GDM1 (cell line): ENCODE measurements at regions not wholly inside any gene's neighbourhood (a gene's known extent, or its start where the extent isn't known, plus 50 kb on each side); places are given as distances from the start of the nearest gene placed in this dataset.
"Not testable (repeated sequence)": the region's sequence is repeated elsewhere in the genome, so short reads cannot be mapped to it uniquely, and the experiment has no call there.

ENCODE experiments used
- DNase-seq: peaks from one replicate; lab custom pipeline; 2025; lab: John Stamatoyannopoulos, UW

DNA sequence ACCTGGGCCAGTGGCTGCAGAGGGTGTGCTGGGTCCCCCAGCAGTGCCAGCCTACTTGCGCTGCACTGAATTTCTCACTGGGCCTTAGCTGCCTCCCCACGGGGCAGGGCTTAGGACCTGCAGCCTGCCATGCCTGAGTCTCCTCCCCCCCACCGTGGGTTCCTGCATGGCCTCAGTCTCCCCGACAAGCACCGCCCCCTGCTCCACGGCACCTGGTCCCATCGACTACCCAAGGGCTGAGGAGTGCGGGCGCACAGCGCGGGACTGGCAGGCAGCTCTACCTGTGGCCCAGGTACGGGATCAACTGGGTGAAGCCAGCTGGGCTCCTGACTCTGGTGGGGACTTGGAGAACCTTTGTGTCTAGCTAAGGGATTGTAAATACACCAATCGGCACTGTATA is 1143.6 kb downstream of the OTOL1 start:
- DNase-seq, result not testable (repeated sequence)

DNA sequence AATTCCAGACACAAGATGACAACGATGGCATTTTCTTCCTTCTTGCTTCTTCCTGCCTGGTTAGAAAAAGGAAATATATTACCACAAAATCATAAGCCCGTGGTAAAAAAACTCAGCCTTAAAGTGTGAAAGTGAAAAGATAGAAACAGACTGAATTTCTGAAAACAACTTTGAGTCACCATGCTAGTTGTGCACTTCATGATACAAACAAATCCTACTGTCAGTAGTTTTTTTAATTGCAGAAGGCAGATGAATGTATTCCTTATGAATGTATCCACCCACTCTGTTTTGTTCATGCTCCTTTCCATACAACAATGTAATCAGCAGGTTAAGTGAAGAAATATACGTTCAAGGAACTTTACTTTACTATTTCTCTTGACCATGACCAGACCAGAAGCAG is 1144.7 kb downstream of the OTOL1 start:
- DNase-seq, result peak; percentile 6

DNA sequence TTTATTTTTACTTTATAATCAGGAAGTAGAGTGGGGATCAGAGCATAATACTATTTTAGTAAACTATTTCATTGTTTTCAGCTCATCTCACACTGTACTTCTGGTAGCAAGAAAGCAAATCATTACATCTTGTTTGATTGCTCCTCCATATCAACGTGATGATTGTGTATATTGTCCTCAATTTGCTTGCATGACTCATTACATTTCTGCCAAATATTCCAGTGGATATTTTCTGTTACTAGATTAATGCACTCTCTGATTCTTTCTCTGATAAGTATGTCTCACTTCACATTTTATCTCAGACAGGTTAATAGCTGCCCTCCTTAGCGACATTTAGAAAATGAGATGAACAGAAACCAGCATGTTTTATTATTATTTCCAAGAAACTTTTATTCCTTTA is 1145.3 kb downstream of the OTOL1 start:
- DNase-seq, result no peak

DNA sequence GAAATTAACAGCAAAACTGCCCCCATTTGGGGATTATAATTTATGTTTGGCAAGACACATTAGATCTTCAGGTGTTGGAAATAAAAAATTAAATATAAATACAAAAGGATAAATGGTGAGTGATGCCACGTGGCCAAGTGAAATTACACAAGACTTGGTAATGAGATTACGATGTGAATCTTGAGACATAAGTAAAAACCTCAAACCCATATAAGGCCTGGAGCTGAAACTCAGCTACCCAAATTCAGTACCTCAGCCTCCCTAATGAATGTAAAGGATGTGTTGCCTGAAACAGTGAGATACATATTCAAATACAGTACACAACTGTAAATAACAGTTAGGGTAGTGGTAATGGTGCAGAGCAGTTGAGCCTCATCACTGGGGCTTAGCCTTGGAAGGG is 1146.6 kb downstream of the OTOL1 start:
- no peak for DNase-seq

DNA sequence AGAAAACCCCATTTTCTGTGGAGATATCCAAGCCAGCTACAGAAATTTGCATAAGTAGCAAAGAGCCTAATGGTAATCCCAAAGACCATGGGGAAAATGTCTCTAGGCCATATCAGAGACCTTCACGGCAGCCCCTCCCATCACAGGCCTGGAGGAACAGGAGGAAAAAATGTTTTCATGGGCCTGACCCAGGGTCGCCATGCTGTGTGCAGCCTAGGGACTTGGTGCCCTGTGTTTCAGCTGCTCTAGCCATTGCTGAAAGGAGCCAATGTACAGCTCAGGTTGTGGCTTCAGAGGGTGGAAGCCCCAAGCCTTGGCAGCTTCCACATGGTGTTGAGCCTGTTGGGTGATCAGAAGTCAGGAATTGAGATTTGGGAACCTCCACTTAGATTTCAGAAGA is 1150.7 kb downstream of the OTOL1 start:
- no peak for DNase-seq

DNA sequence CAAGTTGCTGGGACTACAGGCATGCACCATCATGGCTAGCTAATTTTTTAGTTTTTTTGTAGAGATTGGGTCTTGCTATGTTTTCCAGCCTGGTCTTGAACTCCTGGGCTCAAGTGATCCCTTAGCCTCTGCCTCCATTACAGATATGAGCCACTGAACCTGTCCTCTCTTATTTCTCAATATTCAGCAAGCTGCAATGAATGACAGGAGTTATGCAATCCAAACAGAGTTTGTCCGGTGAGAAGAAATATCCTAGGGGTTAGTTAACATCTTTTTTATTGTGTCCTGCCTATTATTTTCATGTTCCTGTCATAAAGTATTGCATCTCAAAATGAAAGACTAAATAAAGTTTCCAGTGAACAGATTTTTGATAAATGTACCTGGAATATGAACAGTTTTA is 1161.4 kb downstream of the OTOL1 start:
- no peak for DNase-seq

DNA sequence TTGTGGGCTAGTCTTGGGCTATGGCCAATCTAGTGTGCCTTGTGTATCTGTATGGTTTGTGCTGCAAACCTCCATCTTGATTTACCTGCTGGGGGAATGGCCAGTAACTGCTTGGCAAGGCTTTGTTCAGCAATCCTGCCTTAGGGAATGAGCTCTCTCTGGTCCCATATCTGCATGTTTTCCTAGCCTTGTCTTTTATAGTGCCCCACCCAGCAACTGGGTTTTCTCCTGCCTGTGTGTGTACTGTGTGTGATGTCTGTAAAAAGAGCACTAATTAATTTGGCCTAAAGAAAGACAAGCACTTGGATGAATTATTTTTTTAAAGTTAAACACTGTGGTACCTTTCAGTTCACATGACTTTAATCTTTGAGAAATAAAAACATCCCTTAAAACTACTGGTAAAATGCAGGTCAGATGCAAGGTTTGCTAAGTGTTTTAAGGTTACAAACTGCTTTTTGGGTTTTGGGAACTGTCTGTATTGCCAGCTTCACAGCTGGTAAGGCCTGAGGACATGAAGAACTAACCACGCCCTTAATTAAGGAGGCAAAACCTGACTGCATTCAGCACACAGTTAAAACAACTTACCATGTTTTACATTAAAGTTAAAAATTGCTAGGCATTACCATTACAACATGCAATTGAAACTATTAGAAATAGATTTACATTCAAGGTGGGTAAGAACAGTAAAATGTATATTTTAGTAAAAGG is 1169.2 kb downstream of the OTOL1 start:
- DNase-seq, result no peak

DNA sequence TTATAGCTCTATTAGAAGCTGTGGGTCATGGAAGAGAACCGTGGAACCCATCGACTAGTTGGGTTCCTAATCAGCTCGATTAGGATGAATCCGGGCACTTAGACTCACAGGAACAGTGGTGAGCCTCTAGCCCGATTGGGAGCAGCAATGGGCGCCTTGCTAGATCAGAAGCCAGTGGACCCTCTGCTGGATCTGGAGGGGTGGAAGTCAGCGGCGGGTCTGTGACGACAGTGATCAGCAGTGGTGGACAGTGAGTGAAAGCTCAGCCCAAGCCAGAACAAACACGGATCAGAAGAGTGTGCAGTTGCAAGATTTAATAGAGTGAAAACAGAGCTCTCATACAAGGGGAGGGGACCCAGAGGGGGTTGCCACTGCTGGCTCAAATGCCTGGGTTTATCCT is 1170.2 kb downstream of the OTOL1 start:
- DNase-seq, result no peak

DNA sequence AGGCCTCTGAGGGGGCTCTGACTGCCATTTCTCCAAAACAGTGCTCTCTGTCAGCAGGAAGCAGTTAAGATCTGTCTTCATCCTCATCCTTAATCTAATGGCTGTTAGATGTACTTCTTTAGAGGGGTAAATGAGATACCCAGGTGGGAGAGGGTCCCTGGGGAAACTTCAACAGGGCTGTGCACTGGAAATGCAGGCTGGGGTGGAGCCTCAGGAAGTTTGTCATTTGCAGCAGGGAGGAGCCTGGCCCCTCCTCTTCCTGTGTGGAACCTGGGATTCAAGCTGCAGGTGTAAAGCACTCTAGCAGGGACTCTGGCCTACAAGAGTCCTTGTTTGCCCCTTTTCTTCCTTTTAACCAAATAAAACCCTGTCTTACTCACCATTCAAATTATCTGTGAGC is 1173.6 kb downstream of the OTOL1 start:
- no peak for DNase-seq

DNA sequence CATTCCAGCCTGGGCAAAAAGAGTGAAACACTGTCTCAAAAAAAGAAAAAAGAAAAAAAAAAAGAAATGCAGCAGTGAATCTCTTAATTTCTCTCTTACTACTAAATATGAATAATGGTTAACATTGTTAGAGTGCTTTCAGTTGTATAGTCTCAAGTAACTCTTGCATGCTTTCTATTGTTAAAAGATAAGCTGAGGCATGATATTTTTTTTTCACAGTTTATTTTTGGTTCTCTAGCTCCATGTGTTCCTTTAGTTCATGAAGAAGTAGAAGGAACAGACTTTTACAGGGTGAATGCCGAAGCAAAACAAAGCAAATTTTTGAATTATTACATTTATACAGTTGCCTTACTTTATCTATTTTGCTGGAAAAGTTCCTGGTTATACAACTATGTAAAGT is 1180.9 kb downstream of the OTOL1 start:
- DNase-seq, result no peak

DNA sequence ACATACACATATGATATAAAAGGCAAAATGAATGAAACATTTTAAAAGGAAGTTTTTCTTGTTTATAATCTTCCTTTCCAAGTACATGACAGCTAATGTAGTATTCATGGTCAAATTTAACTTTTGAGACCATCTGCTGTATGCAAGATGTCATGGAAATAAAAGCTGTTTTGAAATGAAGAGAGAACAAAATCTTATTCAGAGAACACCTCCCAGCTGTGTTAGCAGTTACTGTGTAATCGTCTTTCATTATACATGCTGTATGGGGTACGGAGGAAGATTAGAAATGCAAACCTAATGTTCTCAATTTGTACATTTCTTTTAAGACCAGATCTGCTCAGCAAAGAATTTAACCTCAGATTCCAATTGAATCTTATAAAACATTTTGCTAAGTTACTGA is 1182.3 kb downstream of the OTOL1 start:
- no peak for DNase-seq

DNA sequence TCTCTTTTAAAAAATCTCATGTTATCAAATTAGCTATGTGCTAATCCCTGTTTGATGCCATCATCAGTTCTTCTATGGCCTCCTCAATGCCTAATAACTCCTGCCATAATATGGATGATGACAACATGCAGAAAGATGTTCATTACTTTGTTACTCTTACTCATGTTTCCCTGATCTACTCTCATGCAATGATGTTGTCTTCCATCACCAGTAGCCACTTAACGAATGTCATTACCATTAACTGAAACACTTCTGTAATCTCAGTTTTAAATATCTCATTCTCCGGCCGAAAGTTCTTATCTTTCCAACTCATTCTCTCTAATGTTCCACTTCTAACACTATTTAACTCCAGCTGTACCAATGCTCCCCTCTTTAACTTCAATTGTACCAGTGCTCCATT is 1187.7 kb downstream of the OTOL1 start:
- DNase-seq, result no peak

DNA sequence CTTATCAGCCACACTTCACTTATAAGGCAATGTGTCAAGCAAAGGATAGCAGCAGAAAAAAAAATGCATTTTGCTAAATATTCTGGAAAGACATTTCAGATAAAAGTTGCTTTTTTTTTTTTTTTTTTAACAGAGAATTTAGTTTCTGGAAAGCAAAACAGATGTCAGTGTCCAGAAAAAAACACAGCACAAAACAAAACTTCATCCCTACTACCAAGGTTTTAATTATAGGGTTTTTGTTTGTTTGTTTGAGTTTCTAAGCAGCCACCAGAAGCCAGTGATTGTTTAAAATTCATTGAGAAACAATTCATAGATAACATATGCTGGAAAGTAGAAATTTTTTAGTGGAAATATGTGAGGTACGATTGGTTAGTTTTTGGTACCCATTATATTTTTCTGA is 1202.7 kb downstream of the OTOL1 start:
- no peak for DNase-seq

DNA sequence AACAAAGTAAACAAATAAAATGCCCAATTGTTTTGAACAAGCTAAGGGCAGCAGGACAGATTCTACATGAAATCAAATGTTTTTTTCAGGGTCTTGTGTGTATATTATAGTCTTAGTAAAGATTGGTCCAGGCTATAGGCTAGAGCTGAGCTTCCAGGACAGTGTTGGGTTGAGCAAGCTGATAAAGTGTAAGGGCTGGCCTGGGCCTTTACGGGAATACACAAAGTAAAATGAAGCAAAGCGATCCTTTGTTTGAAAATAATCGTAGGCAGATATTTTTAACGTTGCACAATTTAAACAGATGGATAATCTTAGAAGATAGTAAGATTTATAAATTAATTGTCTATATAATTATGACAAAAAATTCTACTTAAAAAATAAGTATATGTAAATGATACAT is 1204.6 kb downstream of the OTOL1 start:
- no peak for DNase-seq

DNA sequence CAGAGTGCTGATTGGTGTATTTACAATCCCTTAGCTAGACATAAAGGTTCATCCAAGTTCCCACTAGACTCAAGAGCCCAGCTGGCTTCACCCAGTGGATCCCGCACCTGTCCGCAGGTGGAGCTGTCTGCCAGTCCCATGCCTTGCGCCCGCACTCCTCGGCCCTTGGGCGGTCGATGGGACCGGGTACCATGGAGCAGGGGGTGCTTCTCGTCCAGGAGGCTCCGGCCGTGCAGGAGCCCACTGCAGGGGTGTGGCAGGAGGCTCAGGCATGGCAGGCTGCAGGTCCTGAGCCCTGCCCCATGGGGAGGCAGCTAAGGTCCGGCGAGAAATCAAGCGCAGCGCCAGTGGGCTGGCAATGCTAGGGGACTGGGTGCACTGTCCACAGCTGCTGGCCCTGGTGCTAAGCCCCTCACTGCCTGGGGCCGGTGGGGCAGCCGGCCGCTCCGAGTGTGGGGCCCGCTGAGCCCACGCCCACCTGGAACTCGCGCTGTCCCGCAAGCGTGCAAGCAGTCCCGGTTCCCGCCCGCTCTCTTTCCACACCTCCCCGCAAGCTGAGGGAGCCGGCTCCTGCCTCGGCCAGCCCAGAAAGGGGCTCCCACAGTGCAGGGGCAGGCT is 1206.3 kb downstream of the OTOL1 start:
- DNase-seq, result no peak

DNA sequence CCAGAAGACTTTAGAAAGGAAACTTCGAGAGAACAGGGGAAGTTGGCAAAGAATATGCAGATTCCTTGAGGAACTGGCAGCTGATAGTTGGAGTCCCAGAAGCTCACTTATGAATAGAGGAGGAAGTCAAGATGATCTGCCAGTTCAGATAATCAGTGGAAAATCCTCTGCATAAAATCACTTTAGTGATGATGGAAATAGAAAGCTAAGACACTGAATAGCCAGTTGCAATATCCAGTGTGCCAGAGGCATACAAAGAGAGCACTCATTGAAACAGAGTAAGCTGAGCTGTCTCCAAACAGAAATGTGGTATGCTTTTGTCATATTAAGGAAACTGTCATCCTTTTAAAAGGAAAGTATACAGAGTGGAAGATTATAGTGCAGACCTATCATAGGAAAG is 1207.6 kb downstream of the OTOL1 start:
- DNase-seq, result no peak

DNA sequence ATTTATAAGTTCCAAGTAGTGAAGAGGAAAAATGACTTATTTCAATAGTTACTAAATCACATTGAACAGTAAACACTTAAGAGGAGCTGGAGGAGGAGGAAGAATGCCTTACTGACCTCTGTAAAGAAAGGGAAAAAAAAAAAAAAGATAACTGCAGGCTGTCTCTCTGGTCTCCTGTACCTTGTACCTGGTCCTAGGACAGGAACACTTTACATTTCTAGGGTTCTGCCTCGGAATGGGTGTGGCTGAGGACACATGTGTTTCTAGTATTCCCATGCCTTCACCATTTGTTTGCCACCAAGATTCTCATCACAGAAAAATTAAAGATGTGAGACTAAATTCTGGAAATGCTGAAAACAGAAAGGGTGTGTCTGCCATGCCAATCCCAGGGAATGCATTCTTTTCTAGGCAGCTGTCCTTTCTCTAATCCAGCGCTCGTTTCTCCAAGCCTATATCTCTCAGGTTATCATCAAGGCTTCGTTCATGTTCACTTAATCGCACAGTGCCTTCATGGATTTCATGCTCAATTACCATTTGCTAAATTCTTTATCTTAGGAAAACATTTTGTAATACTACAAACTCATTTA is 1208.3 kb downstream of the OTOL1 start:
- DNase-seq, result no peak

DNA sequence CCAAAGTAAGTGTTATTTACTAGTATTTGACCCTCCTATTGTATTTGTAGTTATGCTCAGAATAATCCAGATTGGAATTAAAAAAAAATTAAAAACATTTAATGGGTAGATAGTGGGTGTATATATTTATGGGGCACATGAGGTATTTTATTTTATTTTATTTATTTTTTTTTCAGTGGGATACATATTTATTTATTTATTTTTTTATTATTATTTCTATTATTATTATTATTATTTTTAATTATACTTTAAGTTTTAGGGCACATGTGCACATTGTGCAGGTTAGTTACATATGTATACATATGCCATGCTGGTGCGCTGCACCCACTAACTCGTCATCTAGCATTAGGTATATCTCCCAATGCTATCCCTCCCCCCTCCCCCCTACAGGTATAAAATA is 1211.8 kb downstream of the OTOL1 start:
- not testable (repeated sequence) for DNase-seq

DNA sequence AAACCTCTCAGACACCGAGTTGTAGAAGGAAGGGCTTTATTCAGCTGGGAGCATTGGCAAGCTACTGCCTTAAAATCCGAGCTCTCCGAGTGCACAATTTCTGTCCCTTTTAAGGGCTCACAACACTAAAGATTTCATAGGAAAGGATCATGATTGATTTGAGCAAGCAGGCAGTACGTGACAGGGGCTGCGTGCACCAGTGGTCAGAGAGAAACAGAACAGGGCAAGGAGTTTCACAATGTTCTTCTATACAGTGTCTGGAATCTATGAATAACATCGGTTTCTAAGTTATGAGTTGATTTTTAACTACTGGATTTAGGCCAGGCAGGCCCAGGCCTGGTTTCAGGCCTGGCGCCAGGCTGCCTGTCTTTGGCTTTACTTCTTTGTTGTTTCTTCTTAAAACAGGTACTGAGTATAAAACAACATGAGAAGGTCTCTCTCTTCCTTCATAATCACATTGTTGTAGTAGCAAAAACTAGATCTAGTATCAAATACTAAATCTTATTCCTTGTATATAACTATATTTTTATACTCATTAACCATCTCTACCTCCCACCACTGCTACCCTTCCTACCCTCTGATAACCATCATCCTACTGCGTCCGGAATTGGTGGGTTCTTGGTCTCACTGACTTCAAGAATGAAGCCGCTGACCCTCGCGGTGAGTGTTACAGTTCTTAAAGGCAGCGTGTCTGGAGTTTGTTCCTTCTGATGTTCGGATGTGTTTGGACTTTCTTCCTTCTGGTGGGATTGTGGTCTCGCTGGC is 1212.5 kb downstream of the OTOL1 start:
- DNase-seq, result not testable (repeated sequence)

DNA sequence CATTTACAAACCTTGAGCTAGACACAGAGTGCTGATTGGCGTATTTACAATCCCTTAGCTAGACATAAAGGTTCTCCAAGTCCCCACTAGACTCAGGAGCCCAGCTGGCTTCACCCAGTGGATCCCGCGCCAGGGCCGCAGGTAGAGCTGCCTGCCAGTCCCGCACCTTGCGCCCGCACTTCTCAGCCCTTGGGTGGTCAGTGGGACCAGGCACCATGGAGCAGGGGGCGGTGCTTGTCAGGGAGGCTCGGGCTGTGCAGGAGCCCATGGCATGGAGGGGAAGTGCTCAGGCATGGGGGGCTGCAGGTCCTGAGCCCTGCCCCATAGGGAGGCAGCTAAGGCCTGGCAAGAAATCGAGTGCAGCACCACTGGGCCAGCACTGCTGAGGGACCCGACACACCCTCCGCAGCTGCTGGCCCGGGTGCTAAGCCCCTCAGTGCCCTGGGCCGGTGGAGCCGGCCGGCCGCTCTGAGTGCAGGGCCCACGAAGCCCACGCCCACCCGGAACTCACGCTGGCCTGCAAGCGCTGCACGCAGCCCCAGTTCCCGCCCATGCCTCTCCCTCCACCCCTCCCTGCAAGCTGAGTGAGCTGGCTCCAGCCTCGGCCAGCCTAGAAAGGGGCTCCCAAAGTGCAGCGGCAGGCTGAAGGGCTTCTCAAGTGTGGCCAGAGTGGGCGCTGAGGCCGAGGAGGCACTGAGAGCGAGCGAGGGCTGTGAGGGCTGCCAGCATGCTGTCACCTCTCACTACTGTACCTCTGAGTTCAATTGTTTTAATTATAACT is 1213.9 kb downstream of the OTOL1 start:
- DNase-seq, result no peak

DNA sequence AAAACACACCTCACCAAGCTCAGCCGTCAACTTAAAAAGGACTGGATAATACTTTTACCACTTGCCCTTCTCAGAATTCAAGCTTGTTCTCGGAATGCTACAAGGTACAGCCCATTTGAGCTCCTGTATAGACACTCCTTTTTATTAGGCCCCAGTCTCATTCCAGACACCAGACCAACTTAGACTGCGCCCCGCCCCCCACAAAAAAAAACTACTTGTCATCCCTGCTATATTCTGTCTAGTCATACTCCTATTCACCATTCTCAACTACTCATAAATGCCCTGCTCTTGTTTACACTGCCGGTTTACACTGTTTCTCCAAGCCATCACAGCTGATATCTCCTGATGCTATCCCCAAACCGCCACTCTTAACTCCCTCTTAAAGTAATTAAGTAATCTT is 1220.5 kb downstream of the OTOL1 start:
- not testable (repeated sequence) for DNase-seq

DNA sequence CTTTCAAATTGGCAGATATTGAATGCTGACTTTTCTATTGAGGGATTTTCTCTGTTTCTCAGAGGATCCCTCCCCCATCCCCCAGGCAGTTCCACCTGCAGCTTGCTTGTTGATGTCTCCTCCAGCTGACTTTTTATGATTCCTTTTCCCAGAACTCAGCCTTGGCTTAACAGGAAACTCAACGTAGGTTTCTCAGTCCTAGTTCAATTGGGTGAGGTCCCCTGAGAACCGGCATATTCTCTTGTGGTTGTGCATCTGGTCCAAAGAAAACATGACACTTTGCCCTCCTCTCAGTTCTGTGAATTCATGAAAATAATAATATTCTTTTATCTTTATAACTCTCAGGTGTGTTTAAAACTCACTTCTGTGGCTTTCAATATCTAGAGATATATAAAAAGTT is 1222.1 kb downstream of the OTOL1 start:
- DNase-seq, result no peak
